PFSK-1 (cell line): ENCODE measurements at regions not wholly inside any gene's neighbourhood (a gene's known extent, or its start where the extent isn't known, plus 50 kb on each side); places are given as distances from the start of the nearest gene placed in this dataset.

Experiments used
- FOXP2 ChIP-seq: optimal IDR thresholded peaks from 2 replicates; pipeline ENCODE3; 2011; ENCODE audit warnings: borderline replicate concordance, control low read depth, inconsistent platforms; ENCODE audit not compliant: insufficient read depth; ENCODE audit errors: extremely low read length, extremely low read depth
- POLR2AphosphoS5 ChIP-seq: IDR thresholded peaks from 2 replicates; pipeline ENCODE4 v1.6.1; 2012; ENCODE audit warnings: low read depth, mild to moderate bottlenecking, control low read depth, low read length, moderate library complexity
- REST ChIP-seq, 2 experiments: IDR thresholded peaks; 2 replicates each; pipeline versions ENCODE4 v1.6.1 to v1.8.0; 2011 to 2012; ENCODE audit warnings: low read depth in 2 of 2, low read length in 2 of 2, control low read depth in 1 of 2, inconsistent platforms in 1 of 2, mild to moderate bottlenecking in 1 of 2, moderate library complexity in 1 of 2; ENCODE audit not compliant: insufficient read depth in 1 of 2
- SIN3A ChIP-seq: IDR thresholded peaks from 2 replicates; pipeline ENCODE4 v1.6.1; 2012; ENCODE audit warnings: mild to moderate bottlenecking, low read length, moderate library complexity, borderline replicate concordance; ENCODE audit not compliant: insufficient read depth
- TAF1 ChIP-seq: IDR thresholded peaks from 2 replicates; pipeline ENCODE4 v1.6.1; 2012; ENCODE audit warnings: low read length, control low read depth, borderline replicate concordance; ENCODE audit not compliant: insufficient read depth

GRCh38 chr10:111840546-111840945, 343.0 kb downstream of the GPAM start:
- TF ChIP-seq FOXP2 (no peak), TAF1 (no peak), REST (IDR thresholded peaks at IDR 0.05; ENCODE audit: insufficient read depth in 1 of 2, low read depth in 2 of 2, low read length in 2 of 2) (no peak), SIN3A (no peak), POLR2AphosphoS5 (no peak)

GRCh38 chr10:111852801-111853200, 330.8 kb downstream of the GPAM start:
- TF ChIP-seq TAF1 = no peak
- no peak for TF ChIP-seq SIN3A
- TF ChIP-seq REST (IDR thresholded peaks at IDR 0.05; ENCODE audit: insufficient read depth in 1 of 2, low read depth in 2 of 2, low read length in 2 of 2) = no peak
- no peak for TF ChIP-seq POLR2AphosphoS5
- TF ChIP-seq FOXP2 = no peak

GRCh38 chr10:111856631-111857030, 326.9 kb downstream of the GPAM start:
- TF ChIP-seq SIN3A (no peak), REST (IDR thresholded peaks at IDR 0.05; ENCODE audit: insufficient read depth in 1 of 2, low read depth in 2 of 2, low read length in 2 of 2) (no peak), FOXP2 (no peak), TAF1 (no peak), POLR2AphosphoS5 (no peak)

- TF ChIP-seq FOXP2 (no peak), SIN3A (no peak)
These were observed 318.0 kb downstream of the GPAM start for GRCh38 chr10:111865550-111865949.

GRCh38 chr10:111871458-111871857, 312.1 kb downstream of the GPAM start:
- no peak for TF ChIP-seq TAF1
- no peak for TF ChIP-seq REST (IDR thresholded peaks at IDR 0.05; ENCODE audit: insufficient read depth in 1 of 2, low read depth in 2 of 2, low read length in 2 of 2)
- no peak for TF ChIP-seq POLR2AphosphoS5
- no peak for TF ChIP-seq FOXP2
- no peak for TF ChIP-seq SIN3A
